GM18502 (cell line): ENCODE measurements at regions not wholly inside any gene's neighbourhood (a gene's known extent, or its start where the extent isn't known, plus 50 kb on each side); places are given as distances from the start of the nearest gene placed in this dataset.

ENCODE experiments used
- ATAC-seq: cut with Tn5 transposase; IDR thresholded peaks from one replicate; pipeline ENCODE4 v1.9.1; 2021; ENCODE audit warnings: mild to moderate bottlenecking; ENCODE audit not compliant: unreplicated experiment, poor library complexity

GRCh38 chr20:48317578-48317977 lies 510.2 kb downstream of the PREX1 start:
- ATAC-seq: no peak

- ATAC-seq: no peak
Measured at GRCh38 chr20:48314925-48315592, 512.7 kb downstream of the PREX1 start.

- ATAC-seq: no peak
Measured at GRCh38 chr20:48313324-48313723, 514.5 kb downstream of the PREX1 start.

- no peak for ATAC-seq
Measured at GRCh38 chr20:48311956-48312355, 515.8 kb downstream of the PREX1 start.

DNA sequence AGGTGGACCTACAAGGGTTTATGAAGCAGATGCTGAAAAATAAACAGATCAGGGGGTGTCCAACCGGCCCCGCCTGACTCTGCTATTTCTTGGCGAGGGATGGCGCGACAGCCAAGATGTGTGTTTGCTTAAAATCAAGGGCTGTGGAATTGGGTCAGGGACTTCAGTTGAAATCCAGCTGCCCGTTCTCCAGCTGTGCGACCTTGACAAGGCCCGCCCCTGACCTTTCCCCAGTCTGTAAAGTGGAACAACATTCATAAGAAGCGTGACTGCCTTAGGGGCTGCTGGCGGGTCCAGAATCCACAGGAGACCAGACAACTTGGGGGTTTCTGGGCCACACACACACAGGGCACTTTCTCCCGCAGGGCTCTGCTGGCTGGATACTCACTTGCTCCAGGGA lies 517.5 kb downstream of the PREX1 start:
- no peak for ATAC-seq

GRCh38 chr20:48309293-48309692 lies 518.5 kb downstream of the PREX1 start:
- no peak for ATAC-seq

- no peak for ATAC-seq
Measured at GRCh38 chr20:48308882-48309281, 518.9 kb downstream of the PREX1 start.

DNA sequence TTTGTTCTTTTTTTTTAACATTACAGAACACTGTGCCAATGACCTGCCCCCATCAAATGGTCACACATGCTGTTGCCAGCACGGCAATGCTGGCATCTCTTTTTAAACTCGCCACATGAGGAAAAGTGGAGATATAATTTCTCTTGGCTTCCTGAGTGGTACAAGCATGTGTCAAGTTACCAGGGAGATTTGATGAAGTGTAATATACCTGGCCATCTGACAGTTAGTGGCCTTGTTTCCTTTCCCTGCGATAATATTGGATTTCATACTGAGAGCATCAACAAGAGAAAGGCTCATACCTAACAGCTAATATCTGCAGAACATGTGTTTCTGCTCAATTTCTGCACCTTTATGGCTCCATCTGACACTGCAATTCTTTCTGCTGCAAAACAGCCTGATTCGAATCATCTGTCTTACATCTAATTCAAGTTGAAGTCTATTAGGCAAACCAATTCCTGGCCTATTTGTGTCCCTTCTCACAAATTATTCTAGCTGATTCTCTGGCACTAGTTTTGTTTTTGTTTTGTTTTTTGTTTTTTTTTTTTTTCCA lies 519.5 kb downstream of the PREX1 start:
- no peak for ATAC-seq

GRCh38 chr20:48307277-48307676 lies 520.5 kb downstream of the PREX1 start:
- ATAC-seq: no peak

GRCh38 chr20:48302844-48303542 lies 517.7 kb upstream of the SULF2 start:
- no peak for ATAC-seq

DNA sequence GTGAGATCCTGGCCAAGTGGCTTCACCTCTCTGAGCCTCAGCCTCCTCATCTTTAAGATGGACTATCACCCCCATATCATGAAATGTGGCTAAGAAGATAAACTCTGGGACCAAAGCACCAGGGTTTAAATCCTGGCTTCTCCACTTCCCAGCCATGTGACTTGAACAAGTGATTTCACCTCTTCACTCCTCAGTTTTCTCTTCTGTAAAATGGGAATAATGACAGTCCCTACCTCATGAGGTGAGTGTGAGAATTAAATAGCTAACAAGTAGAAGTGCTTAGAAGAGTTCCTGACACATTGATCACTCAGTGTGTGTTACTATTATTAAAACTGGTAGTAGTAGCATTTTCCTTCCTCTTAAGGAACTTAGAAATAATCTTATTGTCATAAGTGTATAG lies 516.9 kb upstream of the SULF2 start:
- no peak for ATAC-seq

DNA sequence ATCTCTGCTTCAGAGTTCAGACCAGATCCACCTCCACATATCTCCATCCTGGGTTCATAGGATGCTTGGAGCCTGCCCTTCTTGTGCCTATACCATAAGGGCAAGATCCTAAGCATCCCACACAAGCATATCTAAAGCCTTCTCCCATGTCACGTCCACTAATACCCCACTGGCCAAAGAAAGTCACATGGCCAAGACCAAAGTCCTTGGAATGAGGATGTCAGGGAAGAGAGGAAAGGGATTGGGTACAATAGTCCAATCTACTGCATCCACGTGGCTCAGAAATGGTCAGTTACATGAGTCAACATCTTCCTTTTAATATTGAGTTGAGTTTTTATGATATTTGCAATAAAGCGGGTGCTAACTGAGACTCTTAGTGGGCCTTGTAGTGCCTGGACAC lies 515.9 kb upstream of the SULF2 start:
- no peak for ATAC-seq

- ATAC-seq: no peak
Measured at GRCh38 chr20:48300529-48300928, 515.2 kb upstream of the SULF2 start.

DNA sequence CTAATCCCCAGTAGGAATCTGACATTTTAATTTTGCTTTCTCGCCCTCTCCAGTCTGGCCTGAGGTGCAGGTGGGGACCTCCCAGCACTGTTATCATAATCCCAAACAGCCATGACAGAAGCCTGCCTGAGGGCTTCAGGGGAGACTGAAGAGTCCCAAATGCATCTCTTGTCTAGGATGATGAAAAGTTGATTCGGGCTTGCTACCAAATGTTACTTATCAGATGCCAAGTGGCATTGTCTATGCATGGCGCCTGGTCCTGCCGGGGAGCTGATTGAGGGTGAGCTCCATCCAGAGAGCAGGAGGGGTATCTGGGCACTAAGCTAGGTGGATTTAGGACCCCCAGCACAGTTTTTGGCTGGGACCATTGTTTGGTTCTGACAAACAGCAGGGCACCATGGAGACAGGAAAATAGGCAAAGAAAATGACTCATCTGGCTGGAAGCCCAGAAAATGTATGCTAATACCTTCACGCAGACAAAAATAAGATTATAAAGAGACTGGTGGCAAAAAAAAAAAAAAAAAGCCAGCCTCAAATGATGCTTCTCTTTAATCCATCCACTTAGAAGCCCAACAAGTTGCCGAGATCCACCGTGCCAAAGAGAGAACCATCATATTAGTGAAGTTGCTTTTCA lies 513.7 kb upstream of the SULF2 start:
- no peak for ATAC-seq

- no peak for ATAC-seq
Measured at GRCh38 chr20:48298433-48298832, 513.2 kb upstream of the SULF2 start.

DNA sequence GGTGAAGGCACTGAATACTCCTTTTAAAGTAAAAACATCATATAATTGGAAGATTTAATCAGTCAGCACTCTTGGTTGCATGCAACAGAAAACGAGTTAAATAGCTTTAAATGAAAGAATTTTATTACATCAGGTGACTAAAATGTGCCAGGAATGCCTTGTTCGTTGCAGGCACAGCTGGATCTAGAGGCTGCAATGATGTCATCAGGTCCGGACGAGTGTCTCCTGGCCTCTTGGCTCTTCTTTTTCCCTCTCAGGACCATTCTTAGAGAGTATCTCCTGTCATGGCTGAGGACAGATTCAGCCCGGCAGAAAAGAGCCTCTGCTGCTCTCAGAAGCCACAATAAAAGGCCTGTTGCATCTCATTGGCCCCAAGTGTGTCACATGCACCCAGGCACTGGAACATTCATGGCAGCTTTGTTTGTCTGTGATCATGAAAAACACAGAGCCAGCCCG lies 510.7 kb upstream of the SULF2 start:
- no peak for ATAC-seq

DNA sequence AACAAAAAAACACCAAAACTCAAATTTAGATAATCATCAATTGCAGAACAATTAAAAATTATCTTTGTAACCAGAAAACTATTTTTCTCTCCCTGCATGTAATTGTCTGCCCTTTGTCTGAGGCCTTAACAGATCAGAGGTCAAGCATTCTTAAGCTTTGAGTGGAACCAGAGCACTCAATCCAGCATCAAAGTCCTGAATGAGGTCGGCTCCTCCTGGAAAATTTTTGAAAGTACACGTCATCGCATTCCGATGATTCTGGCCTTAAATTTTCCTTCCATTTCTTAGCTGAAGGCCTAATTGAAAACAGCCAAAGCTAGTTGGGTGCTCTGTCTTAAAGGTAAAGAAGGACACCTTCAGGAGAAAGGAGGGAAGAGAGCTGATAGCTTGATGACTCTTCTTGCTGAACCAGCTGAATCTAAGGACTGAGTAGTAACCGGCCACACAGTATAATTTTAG lies 510.2 kb upstream of the SULF2 start:
- no peak for ATAC-seq

- no peak for ATAC-seq
Measured at GRCh38 chr20:48294942-48295341, 509.7 kb upstream of the SULF2 start.

- no peak for ATAC-seq
Measured at GRCh38 chr20:48294196-48294595, 508.9 kb upstream of the SULF2 start.

DNA sequence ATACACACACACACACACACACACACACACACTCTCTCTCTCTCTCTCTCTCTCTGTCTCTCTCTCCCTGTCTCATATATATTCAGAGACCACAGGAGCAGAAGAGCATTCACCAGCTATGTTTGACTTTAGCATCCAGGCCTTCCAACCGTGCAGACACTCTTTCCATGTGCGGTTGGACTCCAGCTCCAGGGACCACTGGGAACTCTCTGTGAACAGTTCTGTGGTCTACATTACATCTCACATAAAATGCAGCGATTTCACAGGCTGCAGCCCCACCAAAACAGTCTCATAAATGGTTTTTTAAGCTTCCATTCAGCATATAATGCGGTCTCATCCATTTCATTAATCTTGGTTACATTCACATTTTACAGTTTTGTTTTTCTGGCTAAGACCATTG lies 508.4 kb upstream of the SULF2 start:
- no peak for ATAC-seq

DNA sequence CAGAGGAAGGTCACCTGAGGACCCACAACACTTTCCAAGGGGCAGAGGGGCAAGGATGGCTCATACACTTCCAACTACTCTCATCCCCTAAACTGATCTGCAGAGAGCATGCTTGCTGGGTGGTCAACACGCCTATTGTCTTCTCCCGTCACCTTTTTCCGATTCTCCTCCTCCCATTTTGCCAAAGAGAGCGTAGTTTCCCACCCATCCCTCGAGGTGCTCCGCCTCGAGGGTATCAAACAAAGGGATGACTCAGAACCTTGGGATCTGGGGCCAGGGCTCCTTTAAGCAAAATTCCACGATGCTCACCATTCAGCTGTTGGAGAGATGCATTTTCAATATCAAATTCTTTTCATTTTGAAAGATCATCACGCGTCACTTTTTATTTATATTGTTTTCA lies 507.5 kb upstream of the SULF2 start:
- no peak for ATAC-seq
